Breast epithelium (tissue), 4 donors: ENCODE measurements at regions not wholly inside any gene's neighbourhood (a gene's known extent, or its start where the extent isn't known, plus 50 kb on each side); places are given as distances from the start of the nearest gene placed in this dataset.
"Not testable (repeated sequence)": the region's sequence is repeated elsewhere in the genome, so short reads cannot be mapped to it uniquely, and the experiment has no call there.

Source experiments
- DNase-seq, 2 donors: peaks; one replicate each; pipeline ENCODE4 v3.0.0-alpha.2; 2019; ENCODE audit warnings: low spot score in 2 of 2
- H3K27ac ChIP-seq, 2 donors: fragments of 200-600 bp; sonication (generic) in 1 of 2; one replicate each; pipeline ENCODE4 v1.5.1; 2016 to 2019; ENCODE audit warnings: mild to moderate bottlenecking in 1 of 2
- H3K27me3 ChIP-seq, 2 donors: fragments of 200-600 bp; sonication (generic) in 1 of 2; one replicate each; pipeline versions ENCODE4 v1.5.1 to v1.6.0; 2017 to 2019; ENCODE audit warnings: control low read depth in 1 of 2, mild to moderate bottlenecking in 1 of 2
- H3K36me3 ChIP-seq: fragments of 200-600 bp; one replicate; pipeline ENCODE4 v1.5.1; 2019
- H3K4me1 ChIP-seq, 2 donors: fragments of 200-600 bp; sonication (generic); one replicate each; pipeline ENCODE4 v1.5.1; 2016 to 2019; ENCODE audit warnings: control low read depth in 1 of 2
- H3K4me3 ChIP-seq, 3 donors: fragments of 200-600 bp; sonication (generic); 1 replicate in 2 of 3; 2 replicates in 1 of 3; pipeline ENCODE4 v1.5.1; 2016 to 2019; ENCODE audit warnings: mild to moderate bottlenecking in 3 of 3, moderate library complexity in 2 of 3
- H3K9me3 ChIP-seq, 2 donors: fragments of 200-600 bp; sonication (generic) in 1 of 2; one replicate each; pipeline ENCODE4 v1.5.1; 2016 to 2019; ENCODE audit warnings: control low read depth in 1 of 2
- POLR2A ChIP-seq: fragments of 450-650 bp; IDR thresholded peaks from one replicate; pipeline ENCODE4 v1.6.1; 2016; ENCODE audit warnings: antibody characterized with exemption, mild to moderate bottlenecking, moderate library complexity
- POLR2AphosphoS5 ChIP-seq, 3 donors: sonication (generic); formaldehyde crosslinking; IDR thresholded peaks; one replicate each; pipeline ENCODE4 v1.6.1; 2017; ENCODE audit warnings: antibody characterized with exemption in 3 of 3
- intact Hi-C: fragments of 100-400 bp; cut with DNase I; formaldehyde crosslinking; loops from one replicate; pipeline ENCODE4 v1.15.1; 2023; ENCODE audit warnings: low total_unique reads
- TF ChIP-seq, protein P1 (sequence below), 3 donors: fragments of 450-650 bp; IDR thresholded peaks; one replicate each; pipeline ENCODE4 v1.5.1; 2016 to 2017; ENCODE audit warnings: antibody characterized with exemption in 3 of 3, mild to moderate bottlenecking in 3 of 3, moderate library complexity in 3 of 3

DNA sequence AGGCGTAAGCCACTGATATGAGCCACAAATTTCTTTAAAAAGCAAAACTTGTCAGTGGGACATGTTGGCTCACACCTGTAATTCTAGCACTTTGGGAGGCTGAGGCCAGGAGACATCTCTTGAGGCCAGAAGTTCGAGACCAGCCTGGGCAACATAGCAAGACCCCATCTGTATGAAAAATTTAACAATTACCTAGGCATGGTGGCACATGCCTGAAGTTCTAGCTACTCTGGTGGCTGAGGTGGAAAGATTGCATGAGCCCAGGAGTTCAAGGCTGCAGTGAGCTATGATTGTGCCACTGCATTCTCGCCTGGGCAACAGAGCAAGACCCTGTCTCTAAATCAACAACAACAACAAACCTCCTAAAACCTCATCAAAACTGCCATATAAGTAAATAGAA, 147.6 kb upstream of the BARHL2 start:
- no peaks in the 10 kb centered on the region for H3K9me3 ChIP-seq
- no peaks in the 10 kb centered on the region for H3K27me3 ChIP-seq
- H3K4me1 ChIP-seq: no peaks in the 10 kb centered on the region
- H3K27ac ChIP-seq: no peak overlapping the region
- TF ChIP-seq, protein P1, sequence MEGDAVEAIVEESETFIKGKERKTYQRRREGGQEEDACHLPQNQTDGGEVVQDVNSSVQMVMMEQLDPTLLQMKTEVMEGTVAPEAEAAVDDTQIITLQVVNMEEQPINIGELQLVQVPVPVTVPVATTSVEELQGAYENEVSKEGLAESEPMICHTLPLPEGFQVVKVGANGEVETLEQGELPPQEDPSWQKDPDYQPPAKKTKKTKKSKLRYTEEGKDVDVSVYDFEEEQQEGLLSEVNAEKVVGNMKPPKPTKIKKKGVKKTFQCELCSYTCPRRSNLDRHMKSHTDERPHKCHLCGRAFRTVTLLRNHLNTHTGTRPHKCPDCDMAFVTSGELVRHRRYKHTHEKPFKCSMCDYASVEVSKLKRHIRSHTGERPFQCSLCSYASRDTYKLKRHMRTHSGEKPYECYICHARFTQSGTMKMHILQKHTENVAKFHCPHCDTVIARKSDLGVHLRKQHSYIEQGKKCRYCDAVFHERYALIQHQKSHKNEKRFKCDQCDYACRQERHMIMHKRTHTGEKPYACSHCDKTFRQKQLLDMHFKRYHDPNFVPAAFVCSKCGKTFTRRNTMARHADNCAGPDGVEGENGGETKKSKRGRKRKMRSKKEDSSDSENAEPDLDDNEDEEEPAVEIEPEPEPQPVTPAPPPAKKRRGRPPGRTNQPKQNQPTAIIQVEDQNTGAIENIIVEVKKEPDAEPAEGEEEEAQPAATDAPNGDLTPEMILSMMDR (IDR thresholded peaks at IDR 0.05): no peak
- no peak for TF ChIP-seq POLR2A
- no peak for DNase-seq
- intact Hi-C loops: no loop called here
- H3K36me3 ChIP-seq: no peaks in the 10 kb centered on the region
- H3K4me3 ChIP-seq: no peak overlapping the region

DNA sequence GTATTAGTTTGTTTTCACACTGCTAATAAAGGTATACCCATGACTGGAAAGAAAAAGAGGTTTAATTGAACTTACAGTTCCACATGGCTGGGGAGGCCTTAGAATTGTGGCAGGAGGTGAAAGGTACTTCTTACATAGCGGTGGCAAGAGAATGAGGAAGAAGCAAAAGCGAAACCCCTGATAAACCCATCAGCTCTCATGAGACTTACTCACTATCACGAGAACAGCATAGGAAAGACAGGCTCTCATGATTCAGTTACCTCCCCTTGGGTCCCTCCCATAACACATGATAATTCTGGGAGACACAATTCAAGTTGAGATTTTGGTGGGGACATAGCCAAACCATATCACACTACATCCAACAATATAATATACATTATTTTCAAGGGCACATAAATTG, 145.7 kb upstream of the BARHL2 start:
- H3K9me3 ChIP-seq: no peaks in the 10 kb centered on the region
- TF ChIP-seq POLR2A: no peak
- TF ChIP-seq, protein P1 (IDR thresholded peaks at IDR 0.05): no peak
- TF ChIP-seq POLR2AphosphoS5 (IDR thresholded peaks at IDR 0.05): no peak
- no peak overlapping the region for H3K27ac ChIP-seq
- H3K4me3 ChIP-seq: no peak overlapping the region
- H3K27me3 ChIP-seq: no peaks in the 10 kb centered on the region
- DNase-seq: no peak
- H3K36me3 ChIP-seq: no peaks in the 10 kb centered on the region
- no peaks in the 10 kb centered on the region for H3K4me1 ChIP-seq
- intact Hi-C loops: no loop called here

DNA sequence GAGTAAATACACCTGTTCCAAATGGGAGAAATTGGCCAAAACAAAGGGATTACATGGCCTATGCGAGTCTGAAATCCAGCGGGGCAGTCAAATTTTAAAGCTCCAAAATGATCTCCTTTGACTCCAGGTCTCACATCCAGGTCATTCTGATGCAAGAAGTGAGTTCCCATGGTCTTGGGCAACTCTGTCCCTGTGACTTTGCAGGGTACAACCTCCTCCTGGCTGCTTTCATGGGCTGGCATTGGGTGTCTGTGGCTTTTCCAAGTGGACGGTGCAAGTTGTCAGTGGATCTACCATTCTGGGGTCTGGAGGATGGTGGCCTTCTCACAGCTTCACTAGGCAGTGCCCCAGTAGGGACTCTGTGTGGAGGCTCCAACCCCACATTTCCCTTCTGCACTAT, 144.3 kb upstream of the BARHL2 start:
- H3K4me1 ChIP-seq, H3K27me3 ChIP-seq, H3K36me3 ChIP-seq, H3K4me3 ChIP-seq, H3K27ac ChIP-seq, intact Hi-C loops, H3K9me3 ChIP-seq, DNase-seq: not testable (repeated sequence)

DNA sequence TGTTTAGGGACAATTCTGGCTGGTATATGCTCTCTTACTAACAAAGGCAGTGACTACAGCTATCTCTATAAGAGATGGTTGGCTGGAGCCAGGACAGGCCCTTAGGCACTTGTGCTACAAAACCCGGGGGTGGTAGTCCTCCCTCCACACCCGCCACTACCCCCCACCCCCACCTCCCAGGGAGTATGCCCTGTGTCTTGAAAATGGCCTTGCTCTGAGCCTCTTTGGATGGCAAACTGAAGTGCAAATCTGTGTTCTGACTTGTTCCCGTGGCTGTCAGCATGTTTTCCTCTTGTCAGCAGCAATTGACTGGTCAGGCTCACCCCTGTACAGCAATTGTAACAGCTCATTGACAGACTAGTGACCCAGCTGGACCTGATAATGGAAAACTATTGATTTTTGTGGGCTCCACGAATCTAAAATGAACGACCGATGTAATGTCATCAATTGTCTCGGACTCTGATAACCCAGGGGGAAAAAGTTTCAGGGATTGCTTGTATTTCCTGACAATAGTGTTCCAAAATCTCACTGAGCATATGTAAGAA, 139.4 kb upstream of the BARHL2 start:
- Histone ChIP-seq H3K36me3 (no peaks in the 10 kb centered on the region), H3K27ac (no peak overlapping the region), H3K9me3 (no peaks in the 10 kb centered on the region), H3K27me3 (no peaks in the 10 kb centered on the region), H3K4me1 (no peaks in the 10 kb centered on the region), H3K4me3 (no peak overlapping the region)
- DNase-seq: no peak
- TF ChIP-seq POLR2AphosphoS5 (IDR thresholded peaks at IDR 0.05) (no peak), POLR2A (no peak)
- TF ChIP-seq, protein P1 (IDR thresholded peaks at IDR 0.05): no peak
- intact Hi-C loops: no loop called here

DNA sequence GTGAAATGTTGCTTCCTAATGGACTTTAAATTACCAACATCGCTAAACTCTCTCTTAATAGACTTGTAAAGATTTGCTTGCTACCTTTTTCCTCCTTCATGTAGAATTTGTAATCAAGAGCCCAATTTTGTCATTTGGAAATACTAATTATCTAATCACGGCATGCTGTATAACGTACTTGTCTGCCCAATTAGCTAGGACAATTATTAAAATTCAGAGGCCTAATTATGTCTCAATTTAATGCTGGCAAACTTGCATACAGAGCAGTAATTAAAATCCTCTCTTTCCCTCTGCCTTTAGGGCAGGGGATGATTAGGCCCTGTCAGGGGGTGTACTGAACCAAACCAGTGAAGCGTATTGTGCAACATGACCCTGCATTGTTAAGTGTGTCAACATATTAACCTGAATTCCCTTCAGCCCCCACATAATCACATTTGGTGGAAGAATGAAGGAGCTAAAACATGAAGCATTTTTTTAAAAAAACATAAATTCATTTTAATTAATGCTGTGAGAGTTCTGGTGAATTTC, 137.4 kb upstream of the BARHL2 start:
- Histone ChIP-seq H3K4me1 (no peaks in the 10 kb centered on the region), H3K4me3 (no peak overlapping the region), H3K9me3 (no peaks in the 10 kb centered on the region), H3K27ac (no peak overlapping the region), H3K27me3 (no peaks in the 10 kb centered on the region), H3K36me3 (no peaks in the 10 kb centered on the region)
- TF ChIP-seq POLR2AphosphoS5 (IDR thresholded peaks at IDR 0.05): no peak
- TF ChIP-seq, protein P1 (IDR thresholded peaks at IDR 0.05): no peak
- TF ChIP-seq POLR2A: no peak
- DNase-seq: no peak
- intact Hi-C loops: no loop called here

DNA sequence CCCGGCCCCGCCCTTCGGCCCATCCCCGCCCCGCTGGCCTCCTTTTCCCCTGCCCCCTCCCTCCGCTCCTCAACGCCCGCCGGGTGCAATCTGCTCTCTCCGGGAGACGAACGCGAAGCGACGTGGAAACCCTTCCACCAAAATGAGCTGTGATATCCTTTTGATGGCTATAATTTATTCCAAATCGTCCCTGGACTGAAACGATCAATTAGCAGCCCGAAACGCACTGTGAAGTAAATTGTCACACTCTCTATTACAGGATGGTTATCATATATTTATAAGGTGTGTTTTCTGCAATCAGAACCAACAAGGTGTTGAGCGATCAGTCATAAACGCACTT, 134.6 kb upstream of the BARHL2 start:
- DNase-seq: no peak
- Histone ChIP-seq H3K36me3 (no peaks in the 10 kb centered on the region), H3K4me3 (peak overlapping the region; percentile 71 to 95 (median 72)), H3K27ac (no peak overlapping the region), H3K9me3 (no peaks in the 10 kb centered on the region), H3K4me1 (no peaks in the 10 kb centered on the region), H3K27me3 (no peaks in the 10 kb centered on the region)
- intact Hi-C loops: no loop called here
- TF ChIP-seq, protein P1 (IDR thresholded peaks at IDR 0.05): no peak
- TF ChIP-seq POLR2AphosphoS5 (IDR thresholded peaks at IDR 0.05) (no peak), POLR2A (no peak)
